ENCODE measurements at regions not wholly inside any gene's neighbourhood (a gene's known extent, or its start where the extent isn't known, plus 50 kb on each side); places are given as distances from the start of the nearest gene placed in this dataset.
A peak's percentile ranks its signal among the peaks of the same experiment; 100 is the strongest.

DNA sequence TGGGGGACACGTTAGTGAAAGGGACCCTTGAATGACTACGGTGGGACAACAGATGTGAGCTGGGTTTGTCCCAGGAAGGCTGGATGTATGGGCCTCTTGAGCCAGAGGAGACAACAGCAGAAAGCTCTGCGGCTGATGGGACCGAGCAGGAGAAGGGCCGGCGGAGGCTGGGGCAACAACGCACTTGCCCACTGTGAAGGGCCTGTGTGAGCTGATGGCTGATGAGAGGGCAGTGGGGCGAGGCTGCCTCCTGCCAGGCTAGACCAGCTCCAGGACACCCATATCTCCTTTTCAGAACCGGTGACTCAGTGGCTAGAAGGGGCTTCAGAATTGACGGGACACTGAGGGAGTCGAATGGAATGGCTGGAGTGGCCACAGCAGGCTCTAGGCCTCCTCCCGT is 250.1 kb downstream of the SEC14L1 start:
- no peaks in the 10 kb centered on the region for H3K9me3 Mint-ChIP-seq
- POLR2A ChIA-PET, result interaction anchor here (0.7 to 2.2 kb wide), 10 partner anchors 8 to 567 kb away, joined by 3 to 30 read pairs (median 10); partner anchors contain the start of gene TNRC6C
- intact Hi-C loops (cut with micrococcal nuclease), result loop anchor here (1.0 kb wide), 1 partner anchor 18 kb away; no protein-coding TSS in a partner anchor
- H3K27ac Mint-ChIP-seq, result no peak overlapping the region
- DNase-seq (no peak), ATAC-seq (ENCODE audit: low read depth) (no peak)
- TF ChIP-seq, protein P1, sequence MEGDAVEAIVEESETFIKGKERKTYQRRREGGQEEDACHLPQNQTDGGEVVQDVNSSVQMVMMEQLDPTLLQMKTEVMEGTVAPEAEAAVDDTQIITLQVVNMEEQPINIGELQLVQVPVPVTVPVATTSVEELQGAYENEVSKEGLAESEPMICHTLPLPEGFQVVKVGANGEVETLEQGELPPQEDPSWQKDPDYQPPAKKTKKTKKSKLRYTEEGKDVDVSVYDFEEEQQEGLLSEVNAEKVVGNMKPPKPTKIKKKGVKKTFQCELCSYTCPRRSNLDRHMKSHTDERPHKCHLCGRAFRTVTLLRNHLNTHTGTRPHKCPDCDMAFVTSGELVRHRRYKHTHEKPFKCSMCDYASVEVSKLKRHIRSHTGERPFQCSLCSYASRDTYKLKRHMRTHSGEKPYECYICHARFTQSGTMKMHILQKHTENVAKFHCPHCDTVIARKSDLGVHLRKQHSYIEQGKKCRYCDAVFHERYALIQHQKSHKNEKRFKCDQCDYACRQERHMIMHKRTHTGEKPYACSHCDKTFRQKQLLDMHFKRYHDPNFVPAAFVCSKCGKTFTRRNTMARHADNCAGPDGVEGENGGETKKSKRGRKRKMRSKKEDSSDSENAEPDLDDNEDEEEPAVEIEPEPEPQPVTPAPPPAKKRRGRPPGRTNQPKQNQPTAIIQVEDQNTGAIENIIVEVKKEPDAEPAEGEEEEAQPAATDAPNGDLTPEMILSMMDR (IDR thresholded peaks at IDR 0.05), result no peak
- CTCF ChIA-PET, result no interaction called here
- H3K36me3 Mint-ChIP-seq (ENCODE audit: low read depth), result peaks cover 1% of the 10 kb centered on the region
- peaks cover 43% of the 10 kb centered on the region for H3K4me1 Mint-ChIP-seq
- H3K4me3 Mint-ChIP-seq, result no peak overlapping the region
- no peaks in the 10 kb centered on the region for H3K27me3 Mint-ChIP-seq

DNA sequence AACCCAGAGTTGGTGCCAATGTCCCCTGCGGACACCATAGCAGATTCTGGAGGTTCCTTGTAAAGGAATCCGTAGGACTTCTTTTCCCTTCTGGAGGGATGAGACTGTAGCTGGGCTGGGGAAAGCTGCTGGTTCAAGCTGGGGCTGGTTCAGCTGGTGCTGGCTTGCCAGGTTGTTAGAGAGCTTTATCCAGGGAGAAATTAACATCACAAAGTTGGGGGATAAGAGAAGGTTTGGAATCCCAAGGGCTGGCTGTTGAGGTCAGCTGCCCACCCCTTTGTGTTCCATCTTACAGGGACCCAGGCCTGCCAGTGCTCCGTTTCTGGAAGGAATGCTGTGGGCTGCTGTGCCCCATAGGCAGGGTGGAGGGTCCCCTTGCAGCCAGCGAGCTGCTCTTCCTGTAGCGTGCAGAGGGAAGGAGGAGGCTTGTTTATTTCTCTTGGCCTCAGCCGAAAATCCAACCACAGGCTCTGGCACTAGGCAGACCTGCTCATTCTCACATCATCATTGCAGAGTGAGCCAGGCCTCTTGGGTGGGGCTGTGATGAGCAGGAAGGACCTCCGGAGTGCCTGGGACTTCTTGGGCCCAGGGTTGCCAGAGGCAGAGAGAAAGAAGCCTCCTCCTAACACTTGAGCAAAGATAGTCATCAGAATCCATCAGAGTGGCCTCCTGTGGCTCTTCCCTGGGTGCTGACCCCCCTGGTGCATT is 251.1 kb downstream of the SEC14L1 start:
- peaks cover 1% of the 10 kb centered on the region for H3K36me3 Mint-ChIP-seq (ENCODE audit: low read depth)
- H3K27me3 Mint-ChIP-seq, result no peaks in the 10 kb centered on the region
- H3K4me3 Mint-ChIP-seq, result no peak overlapping the region
- H3K27ac Mint-ChIP-seq, result peak overlapping the region; percentile 30
- intact Hi-C loops (cut with micrococcal nuclease), result no loop called here
- CTCF ChIA-PET, result interaction anchor here (1.0 kb wide), 1 partner anchor 9 kb away, joined by 4 read pairs; no protein-coding TSS in a partner anchor
- peaks cover 43% of the 10 kb centered on the region for H3K4me1 Mint-ChIP-seq
- H3K9me3 Mint-ChIP-seq, result no peaks in the 10 kb centered on the region
- POLR2A ChIA-PET, result interaction anchor here (0.6 to 2.0 kb wide), 5 partner anchors 18 to 567 kb away, joined by 3 to 5 read pairs (median 3); partner anchors contain the start of gene TNRC6C
- ATAC-seq (ENCODE audit: low read depth), result no peak
- DNase-seq, result no peak
- TF ChIP-seq, protein P1 (IDR thresholded peaks at IDR 0.05), result no peak

DNA sequence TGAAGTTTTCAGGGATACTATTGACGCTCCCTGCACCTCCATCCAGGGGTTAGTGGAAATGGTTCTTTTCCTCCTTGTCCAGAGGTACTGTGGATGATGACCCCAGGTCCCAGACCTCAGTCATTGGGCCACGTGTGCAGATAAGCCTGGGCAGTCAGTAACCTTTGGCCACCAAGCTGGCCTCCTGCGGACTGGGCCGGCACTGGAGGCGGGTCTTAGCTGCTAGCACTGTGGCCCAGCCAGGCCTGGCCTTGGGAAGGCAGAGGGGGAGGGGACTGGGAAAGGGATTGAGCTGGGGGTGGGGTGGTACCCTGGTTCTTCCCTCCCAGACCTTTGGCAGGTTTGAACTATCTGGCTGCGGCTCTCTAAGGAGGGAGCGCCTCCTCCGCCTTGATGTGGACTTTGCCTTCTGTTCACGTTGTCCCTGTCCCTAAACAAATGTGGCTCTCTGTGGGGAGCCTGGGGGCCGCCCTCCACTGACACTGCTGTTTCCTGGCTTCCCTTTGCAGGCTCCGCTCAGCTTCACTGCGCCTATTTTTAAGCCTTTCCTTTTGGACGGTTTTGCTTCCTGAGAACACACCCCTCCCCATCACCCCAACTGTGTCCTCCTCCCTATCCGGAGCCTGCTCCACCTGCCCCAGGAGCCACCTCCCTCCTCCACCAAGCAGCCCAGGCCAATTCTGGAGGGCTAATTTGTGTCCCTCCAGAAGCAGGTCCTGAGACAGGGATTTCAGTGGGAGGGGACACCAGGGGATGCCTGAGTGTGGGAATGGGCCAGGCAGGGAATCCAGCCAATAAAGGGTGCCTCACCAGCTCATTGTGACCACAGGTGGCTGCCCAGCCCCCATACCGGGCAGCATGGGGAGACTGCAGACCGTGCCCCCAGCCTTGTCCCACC is 251.9 kb downstream of the SEC14L1 start:
- Mint-ChIP-seq H3K27me3 (no peaks in the 10 kb centered on the region), H3K9me3 (no peaks in the 10 kb centered on the region), H3K4me1 (peaks cover 41% of the 10 kb centered on the region), H3K4me3 (no peak overlapping the region), H3K27ac (no peak overlapping the region), H3K36me3 (ENCODE audit: low read depth) (no peaks in the 10 kb centered on the region)
- CTCF ChIA-PET, result no interaction called here
- intact Hi-C loops (cut with micrococcal nuclease), result no loop called here
- TF ChIP-seq, protein P1 (IDR thresholded peaks at IDR 0.05), result no peak
- DNase-seq, result no peak
- POLR2A ChIA-PET, result interaction anchor here (0.7 to 1.3 kb wide), 2 partner anchors 18 to 36 kb away, joined by 3 read pairs; no protein-coding TSS in a partner anchor
- no peak for ATAC-seq (ENCODE audit: low read depth)

DNA sequence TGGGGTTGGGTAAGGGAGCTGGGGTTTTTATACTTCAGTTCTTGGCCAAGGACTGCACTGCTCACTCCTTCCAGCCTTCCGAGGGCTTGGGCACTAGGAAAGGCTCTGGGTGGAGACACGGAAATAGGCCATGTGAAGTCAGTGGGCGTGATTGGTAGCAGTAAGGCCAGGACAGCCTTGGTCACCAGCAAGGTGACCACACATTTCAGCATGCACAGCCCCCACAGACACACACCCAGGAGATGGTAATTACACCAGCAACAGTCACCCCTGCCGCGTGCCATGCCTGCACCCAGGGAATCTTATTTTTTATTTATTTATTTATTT is 252.5 kb downstream of the SEC14L1 start:
- TF ChIP-seq, protein P1 (IDR thresholded peaks at IDR 0.05), result no peak
- intact Hi-C loops (cut with micrococcal nuclease), result no loop called here
- Mint-ChIP-seq H3K9me3 (no peaks in the 10 kb centered on the region), H3K27ac (no peak overlapping the region), H3K4me3 (no peak overlapping the region), H3K27me3 (no peaks in the 10 kb centered on the region), H3K36me3 (ENCODE audit: low read depth) (no peaks in the 10 kb centered on the region), H3K4me1 (peaks cover 39% of the 10 kb centered on the region)
- ChIA-PET CTCF (no interaction called here), POLR2A (interaction anchor here (1.3 kb wide), 1 partner anchor 35 kb away, joined by 3 read pairs; no protein-coding TSS in a partner anchor)
- DNase-seq (no peak), ATAC-seq (ENCODE audit: low read depth) (no peak)

Measured in activated B cell treated with CpG ODN at 0.5 μM for 24 hours (primary cell).